Thoracic aorta (tissue), 2 donors: ENCODE measurements at regions not wholly inside any gene's neighbourhood (a gene's known extent, or its start where the extent isn't known, plus 50 kb on each side); places are given as distances from the start of the nearest gene placed in this dataset.

Experiments used
- ATAC-seq: fragments of 150-250 bp; one replicate; pipeline ENCODE4 v1.8.0; 2017; ENCODE audit warnings: low read depth; ENCODE audit not compliant: insufficient number of reproducible peaks, low FRiP score
- DNase-seq: peaks from one replicate; pipeline ENCODE4 v3.0.0-alpha.2; 2020; ENCODE audit warnings: low spot score
- H3K27ac ChIP-seq, 2 donors: fragments of 200-600 bp; sonication (generic); 1 replicate in 1 of 2; 2 replicates in 1 of 2; pipeline ENCODE4 v1.5.1; 2016; ENCODE audit warnings: mild to moderate bottlenecking in 2 of 2, moderate library complexity in 2 of 2
- H3K27me3 ChIP-seq: fragments of 200-600 bp; sonication (generic); replicated peaks from 2 replicates; pipeline ENCODE4 v1.6.0; 2016; ENCODE audit warnings: mild to moderate bottlenecking; ENCODE audit not compliant: insufficient read depth
- H3K36me3 ChIP-seq: fragments of 200-600 bp; sonication (generic); one replicate; pipeline ENCODE4 v1.5.1; 2016
- H3K4me1 ChIP-seq, 2 donors: fragments of 200-600 bp; sonication (generic); 1 replicate in 1 of 2; 2 replicates in 1 of 2; pipeline versions ENCODE4 v1.5.1 to v1.6.0; 2016; ENCODE audit warnings: low read depth in 2 of 2, mild to moderate bottlenecking in 1 of 2; ENCODE audit not compliant: control insufficient read depth in 1 of 2
- H3K4me3 ChIP-seq: fragments of 200-600 bp; sonication (generic); 2 replicates; pipeline ENCODE4 v1.5.1; 2016; ENCODE audit warnings: mild to moderate bottlenecking
- H3K9me3 ChIP-seq: fragments of 200-600 bp; sonication (generic); 2 replicates; pipeline ENCODE4 v1.5.1; 2016
- TF ChIP-seq, protein P1 (sequence below): fragments of 200-600 bp; sonication (generic); IDR thresholded peaks from one replicate; pipeline ENCODE4 v1.5.1; 2019; ENCODE audit warnings: antibody characterized with exemption

- TF ChIP-seq, protein P1, sequence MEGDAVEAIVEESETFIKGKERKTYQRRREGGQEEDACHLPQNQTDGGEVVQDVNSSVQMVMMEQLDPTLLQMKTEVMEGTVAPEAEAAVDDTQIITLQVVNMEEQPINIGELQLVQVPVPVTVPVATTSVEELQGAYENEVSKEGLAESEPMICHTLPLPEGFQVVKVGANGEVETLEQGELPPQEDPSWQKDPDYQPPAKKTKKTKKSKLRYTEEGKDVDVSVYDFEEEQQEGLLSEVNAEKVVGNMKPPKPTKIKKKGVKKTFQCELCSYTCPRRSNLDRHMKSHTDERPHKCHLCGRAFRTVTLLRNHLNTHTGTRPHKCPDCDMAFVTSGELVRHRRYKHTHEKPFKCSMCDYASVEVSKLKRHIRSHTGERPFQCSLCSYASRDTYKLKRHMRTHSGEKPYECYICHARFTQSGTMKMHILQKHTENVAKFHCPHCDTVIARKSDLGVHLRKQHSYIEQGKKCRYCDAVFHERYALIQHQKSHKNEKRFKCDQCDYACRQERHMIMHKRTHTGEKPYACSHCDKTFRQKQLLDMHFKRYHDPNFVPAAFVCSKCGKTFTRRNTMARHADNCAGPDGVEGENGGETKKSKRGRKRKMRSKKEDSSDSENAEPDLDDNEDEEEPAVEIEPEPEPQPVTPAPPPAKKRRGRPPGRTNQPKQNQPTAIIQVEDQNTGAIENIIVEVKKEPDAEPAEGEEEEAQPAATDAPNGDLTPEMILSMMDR = no peak
- ATAC-seq = no peak
Measured at GRCh38 chr2:22832196-22832595, 552.8 kb upstream of the KLHL29 start.

GRCh38 chr2:22838461-22838860 is 546.5 kb upstream of the KLHL29 start:
- no peak for DNase-seq
- H3K4me1 ChIP-seq = no peaks in the 10 kb centered on the region
- H3K27ac ChIP-seq = no peak overlapping the region
- no peaks in the 10 kb centered on the region for H3K9me3 ChIP-seq
- H3K4me3 ChIP-seq = no peak overlapping the region
- TF ChIP-seq, protein P1 = no peak
- ATAC-seq = no peak
- no peaks in the 10 kb centered on the region for H3K36me3 ChIP-seq
- H3K27me3 ChIP-seq = no peaks in the 10 kb centered on the region

More at GRCh38 chr2:22832196-22832595, 552.8 kb upstream of the KLHL29 start:
- no peaks in the 10 kb centered on the region for H3K9me3 ChIP-seq
- no peaks in the 10 kb centered on the region for H3K4me1 ChIP-seq
- no peak overlapping the region for H3K4me3 ChIP-seq
- no peaks in the 10 kb centered on the region for H3K36me3 ChIP-seq
- no peak for DNase-seq
- H3K27ac ChIP-seq = no peak overlapping the region
- H3K27me3 ChIP-seq = no peaks in the 10 kb centered on the region

- TF ChIP-seq, protein P1 = no peak
- ATAC-seq = no peak
- Histone ChIP-seq H3K36me3 (no peaks in the 10 kb centered on the region), H3K4me1 (no peaks in the 10 kb centered on the region), H3K27me3 (no peaks in the 10 kb centered on the region), H3K4me3 (no peak overlapping the region), H3K27ac (no peak overlapping the region), H3K9me3 (no peaks in the 10 kb centered on the region)
- DNase-seq = no peak
Measured at GRCh38 chr2:22842205-22842869, 542.6 kb upstream of the KLHL29 start.

DNA sequence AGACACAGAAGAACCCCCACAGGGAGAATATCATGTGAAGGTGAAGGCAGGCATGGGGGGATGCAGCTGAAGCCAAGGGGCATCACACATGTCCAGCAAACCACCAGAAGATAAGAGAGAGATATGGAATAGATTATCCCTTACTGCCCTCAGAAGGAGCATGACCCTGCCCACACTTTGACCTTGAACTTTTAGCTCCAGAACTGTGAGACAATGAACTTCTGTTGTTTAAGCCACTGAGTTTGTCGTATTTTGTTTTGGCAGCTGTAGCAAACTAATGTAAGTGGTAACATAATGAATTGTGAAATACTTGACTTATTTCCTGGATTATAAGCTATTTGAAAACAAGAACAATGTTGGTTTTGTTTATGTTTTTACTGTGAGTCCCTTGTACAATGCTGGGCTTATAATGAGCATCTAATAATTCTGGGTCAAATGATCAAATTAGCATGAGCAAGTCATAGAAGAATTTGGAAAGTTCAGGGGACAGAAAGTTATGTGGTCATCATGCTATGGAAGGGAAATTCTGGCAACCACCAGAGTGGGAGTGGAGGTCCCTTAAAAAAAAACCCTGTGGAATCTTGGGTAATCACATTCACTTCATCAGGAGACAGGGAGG is 541.0 kb upstream of the KLHL29 start:
- H3K4me1 ChIP-seq = no peaks in the 10 kb centered on the region
- TF ChIP-seq, protein P1 = no peak
- H3K4me3 ChIP-seq = no peak overlapping the region
- no peak overlapping the region for H3K27ac ChIP-seq
- H3K36me3 ChIP-seq = no peaks in the 10 kb centered on the region
- H3K27me3 ChIP-seq = no peaks in the 10 kb centered on the region
- ATAC-seq (no peak), DNase-seq (no peak)
- H3K9me3 ChIP-seq = no peaks in the 10 kb centered on the region

GRCh38 chr2:22850310-22850709 is 534.7 kb upstream of the KLHL29 start:
- no peak overlapping the region for H3K4me3 ChIP-seq
- H3K9me3 ChIP-seq = no peaks in the 10 kb centered on the region
- H3K27me3 ChIP-seq = no peaks in the 10 kb centered on the region
- H3K4me1 ChIP-seq = no peaks in the 10 kb centered on the region
- TF ChIP-seq, protein P1 = no peak
- H3K36me3 ChIP-seq = no peaks in the 10 kb centered on the region
- no peak for DNase-seq
- no peak for ATAC-seq
- H3K27ac ChIP-seq = no peak overlapping the region
